ENCODE measurements at regions not wholly inside any gene's neighbourhood (a gene's known extent, or its start where the extent isn't known, plus 50 kb on each side); places are given as distances from the start of the nearest gene placed in this dataset.

DNA sequence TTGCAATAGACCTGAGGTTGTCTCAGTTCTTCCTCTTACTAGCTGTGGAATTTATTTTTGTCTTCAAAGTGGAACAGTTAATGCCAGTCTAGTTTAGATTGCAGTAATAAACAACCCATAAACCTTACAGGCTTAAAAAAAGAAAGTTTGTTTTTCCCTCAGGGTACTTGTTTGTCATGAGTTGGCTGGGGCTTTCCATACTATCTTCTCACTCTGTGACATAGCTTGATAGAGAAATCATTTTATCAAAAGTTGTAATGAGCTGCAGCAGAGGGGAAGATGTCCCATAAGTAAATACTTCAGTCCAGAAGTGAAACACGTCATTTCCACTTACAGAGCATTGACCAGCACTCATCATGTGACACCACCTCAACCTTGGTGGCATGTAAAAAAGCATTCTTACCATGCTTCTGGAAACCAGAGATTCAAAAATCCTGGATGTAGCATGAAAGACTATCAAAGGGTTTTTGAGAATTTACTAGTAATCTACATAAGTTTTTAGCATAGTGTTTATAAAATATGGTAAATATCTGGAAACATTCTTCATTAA is 62.8 kb upstream of the COL11A1 start:
- POLR2A ChIA-PET = no interaction called here
- H3K4me3 ChIP-seq (ENCODE audit: low read depth, low read length) = no peak overlapping the region
- DNase-seq (ENCODE audit: low read depth, low spot score) = no peak
- H3K27me3 ChIP-seq (ENCODE audit: control insufficient read depth, insufficient read depth, low read length) = no peaks in the 10 kb centered on the region
- CTCF ChIA-PET = no interaction called here
- no peaks in the 10 kb centered on the region; the same call in 1 of the 2 replicates for H3K9me3 ChIP-seq (ENCODE audit: control insufficient read depth, insufficient read depth, low read length)
- TF ChIP-seq CTCF (IDR thresholded peaks at IDR 0.05; ENCODE audit: low read depth, low read length) = no peak
- H3K27ac ChIP-seq (ENCODE audit: low read depth, low read length) = no peak overlapping the region

DNA sequence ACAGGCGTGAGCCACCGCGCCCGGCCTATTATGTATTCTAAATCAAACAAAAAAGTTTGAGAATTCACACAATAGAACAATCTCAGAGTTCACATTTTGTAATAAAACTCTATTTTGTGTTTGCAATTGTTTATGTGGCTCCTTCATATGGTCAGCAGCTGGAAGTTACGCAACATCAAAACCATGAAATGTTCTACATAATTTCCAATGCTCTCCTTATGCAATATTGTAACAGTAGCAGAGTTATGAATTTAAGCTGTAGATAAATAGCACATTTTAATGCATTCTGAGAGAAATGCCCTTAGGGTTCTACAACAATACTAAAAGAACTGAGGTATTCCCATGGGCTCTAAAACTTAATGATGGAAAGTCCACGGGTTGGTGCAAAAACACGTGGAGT is 62.3 kb upstream of the COL11A1 start:
- no peak overlapping the region for H3K4me3 ChIP-seq (ENCODE audit: low read depth, low read length)
- H3K27me3 ChIP-seq (ENCODE audit: control insufficient read depth, insufficient read depth, low read length) = no peaks in the 10 kb centered on the region
- POLR2A ChIA-PET = no interaction called here
- H3K27ac ChIP-seq (ENCODE audit: low read depth, low read length) = no peak overlapping the region
- CTCF ChIA-PET = interaction anchor here (0.6 kb wide), 1 partner anchor 291 kb away, joined by 9 read pairs; no protein-coding TSS in a partner anchor
- no peak for DNase-seq (ENCODE audit: low read depth, low spot score)
- no peak for TF ChIP-seq CTCF (IDR thresholded peaks at IDR 0.05; ENCODE audit: low read depth, low read length)
- H3K9me3 ChIP-seq (ENCODE audit: control insufficient read depth, insufficient read depth, low read length) = no peaks in the 10 kb centered on the region; the same call in 1 of the 2 replicates

DNA sequence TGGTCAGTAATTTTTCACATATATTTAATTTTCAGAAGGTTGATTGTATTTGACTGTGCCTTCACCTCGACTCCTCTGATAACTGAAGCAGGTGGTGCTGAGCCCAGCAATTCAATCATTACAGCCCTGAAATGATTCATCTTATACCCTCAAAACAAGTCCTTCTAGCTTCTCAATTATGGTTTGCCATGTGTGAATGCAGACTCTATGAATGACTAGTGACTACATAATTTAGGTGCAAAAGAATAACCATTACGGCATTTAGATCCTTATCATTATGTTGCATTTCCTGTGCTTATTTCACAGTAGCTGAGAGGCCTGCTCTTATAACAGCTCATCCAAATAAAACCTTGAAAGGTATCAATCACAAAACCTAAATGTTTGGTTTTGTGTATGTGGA is 54.0 kb upstream of the COL11A1 start:
- H3K9me3 ChIP-seq (ENCODE audit: control insufficient read depth, insufficient read depth, low read length) = no peaks in the 10 kb centered on the region
- no peaks in the 10 kb centered on the region for H3K27me3 ChIP-seq (ENCODE audit: control insufficient read depth, insufficient read depth, low read length)
- no peak for DNase-seq (ENCODE audit: low read depth, low spot score)
- TF ChIP-seq CTCF (IDR thresholded peaks at IDR 0.05; ENCODE audit: low read depth, low read length) = no peak
- POLR2A ChIA-PET = no interaction called here
- H3K4me3 ChIP-seq (ENCODE audit: low read depth, low read length) = no peak overlapping the region
- H3K27ac ChIP-seq (ENCODE audit: low read depth, low read length) = no peak overlapping the region
- CTCF ChIA-PET = no interaction called here

- ChIA-PET CTCF (interaction anchor here (0.6 kb wide), 1 partner anchor 223 kb away, joined by 3 read pairs; no protein-coding TSS in a partner anchor), POLR2A (no interaction called here)
- no peak overlapping the region for H3K4me3 ChIP-seq (ENCODE audit: low read depth, low read length)
Observed at GRCh38 chr1:103160281-103160680, 52.0 kb upstream of the COL11A1 start.

More at GRCh38 chr1:103160281-103160680, 52.0 kb upstream of the COL11A1 start:
- no peak for TF ChIP-seq CTCF (IDR thresholded peaks at IDR 0.05; ENCODE audit: low read depth, low read length)
- no peak for DNase-seq (ENCODE audit: low read depth, low spot score)
- Histone ChIP-seq H3K27me3 (ENCODE audit: control insufficient read depth, insufficient read depth, low read length) (no peaks in the 10 kb centered on the region), H3K9me3 (ENCODE audit: control insufficient read depth, insufficient read depth, low read length) (no peaks in the 10 kb centered on the region), H3K27ac (ENCODE audit: low read depth, low read length) (no peak overlapping the region)

Measured in AG04450 (cell line).